ENCODE measurements at regions not wholly inside any gene's neighbourhood (a gene's known extent, or its start where the extent isn't known, plus 50 kb on each side); places are given as distances from the start of the nearest gene placed in this dataset.

- DNase-seq (ENCODE audit: insufficient read length) (no peak), FAIRE-seq (no peak)
- no peak for TF ChIP-seq TAF1 (IDR thresholded peaks at IDR 0.05; ENCODE audit: borderline replicate concordance, low read depth, low read length)
- no peak for TF ChIP-seq POLR2AphosphoS5 (IDR thresholded peaks at IDR 0.05; ENCODE audit: low read depth, low read length)
- no peak for TF ChIP-seq POLR2A (IDR thresholded peaks at IDR 0.05; ENCODE audit: low read depth, low read length)
Measured at GRCh38 chr1:244953901-244954300, 89.6 kb upstream of the HNRNPU start.

DNA sequence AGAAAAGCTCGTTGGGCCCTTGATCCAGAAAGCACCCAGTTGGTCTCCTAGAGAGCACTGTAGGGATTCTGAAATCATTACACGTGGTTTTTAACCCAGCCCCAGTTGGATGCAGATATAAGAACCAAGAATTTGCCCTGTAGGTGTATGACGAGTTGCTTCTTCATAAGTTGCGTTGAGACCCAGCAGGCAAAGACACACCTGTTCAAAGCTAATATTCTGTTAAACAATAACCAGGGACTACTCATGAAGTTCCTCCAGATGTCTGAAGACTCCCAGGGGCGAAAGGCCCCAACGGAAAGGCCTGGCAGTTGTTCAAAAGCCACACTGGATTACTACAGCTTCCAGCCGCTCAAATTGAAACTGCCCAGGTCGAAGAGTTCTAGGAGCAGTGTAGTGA, 88.6 kb upstream of the HNRNPU start:
- FAIRE-seq (no peak), DNase-seq (ENCODE audit: insufficient read length) (no peak)
- TF ChIP-seq POLR2AphosphoS5 (IDR thresholded peaks at IDR 0.05; ENCODE audit: low read depth, low read length) = no peak
- no peak for TF ChIP-seq TAF1 (IDR thresholded peaks at IDR 0.05; ENCODE audit: borderline replicate concordance, low read depth, low read length)
- TF ChIP-seq POLR2A (IDR thresholded peaks at IDR 0.05; ENCODE audit: low read depth, low read length) = no peak

GRCh38 chr1:244952280-244952933, 88.1 kb upstream of the HNRNPU start:
- no peak for DNase-seq (ENCODE audit: insufficient read length)
- TF ChIP-seq POLR2AphosphoS5 (IDR thresholded peaks at IDR 0.05; ENCODE audit: low read depth, low read length) (no peak), POLR2A (IDR thresholded peaks at IDR 0.05; ENCODE audit: low read depth, low read length) (no peak), TAF1 (IDR thresholded peaks at IDR 0.05; ENCODE audit: borderline replicate concordance, low read depth, low read length) (no peak)
- no peak for FAIRE-seq

DNA sequence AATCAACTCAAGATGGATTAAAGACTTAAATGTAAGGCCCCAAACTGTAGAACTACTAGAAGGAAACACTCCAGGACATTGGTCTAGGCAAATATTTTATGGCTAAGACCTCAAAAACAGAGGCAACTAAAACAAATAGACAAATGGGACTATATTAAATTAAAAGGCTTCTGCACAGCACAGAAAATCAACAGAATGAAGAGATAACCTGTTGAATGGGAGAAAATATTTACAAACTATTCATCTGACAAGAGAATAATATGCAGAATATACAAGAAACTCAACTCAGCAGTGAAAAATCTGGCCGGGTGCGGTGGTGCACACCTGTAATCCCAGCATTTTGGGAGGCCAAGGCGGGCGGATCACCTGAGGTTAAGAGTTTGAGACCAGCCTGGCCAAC, 84.1 kb upstream of the HNRNPU start:
- no peak for FAIRE-seq
- no peak for TF ChIP-seq TAF1 (IDR thresholded peaks at IDR 0.05; ENCODE audit: borderline replicate concordance, low read depth, low read length)
- no peak for TF ChIP-seq POLR2AphosphoS5 (IDR thresholded peaks at IDR 0.05; ENCODE audit: low read depth, low read length)
- TF ChIP-seq POLR2A (IDR thresholded peaks at IDR 0.05; ENCODE audit: low read depth, low read length) = no peak

DNA sequence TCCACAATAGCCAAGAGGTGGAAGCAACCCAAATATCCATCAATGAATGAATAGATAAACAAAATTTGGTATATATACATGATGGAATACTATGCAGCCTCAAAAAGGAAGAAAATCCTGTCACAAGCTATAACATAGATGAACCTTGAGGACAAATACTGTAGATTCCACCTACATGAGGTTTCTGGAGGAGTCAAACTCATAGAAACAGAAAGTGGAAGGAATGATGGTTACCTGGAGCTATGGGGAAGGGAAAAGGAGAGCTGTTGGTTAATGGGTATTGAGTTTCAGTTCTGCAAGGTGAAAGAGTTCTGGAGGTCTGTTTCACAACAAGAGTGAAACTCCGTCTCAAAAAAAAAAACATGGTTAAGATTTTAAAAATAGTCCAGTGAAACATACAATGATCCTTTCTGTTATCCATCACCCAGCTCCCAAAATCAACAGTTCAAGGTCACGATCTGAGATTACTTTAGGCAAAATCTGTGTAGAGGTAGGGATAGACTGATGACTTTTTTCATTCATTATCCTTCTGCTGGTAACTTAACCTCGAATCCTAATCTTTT, 80.8 kb upstream of the HNRNPU start:
- no peak for TF ChIP-seq POLR2AphosphoS5 (IDR thresholded peaks at IDR 0.05; ENCODE audit: low read depth, low read length)
- no peak for TF ChIP-seq TAF1 (IDR thresholded peaks at IDR 0.05; ENCODE audit: borderline replicate concordance, low read depth, low read length)
- no peak for TF ChIP-seq POLR2A (IDR thresholded peaks at IDR 0.05; ENCODE audit: low read depth, low read length)
- DNase-seq (ENCODE audit: insufficient read length) (peak; percentile 20), FAIRE-seq (peak; percentile 80)

More for the DNA sequence above, 84.1 kb upstream of the HNRNPU start:
- DNase-seq (ENCODE audit: insufficient read length) = no peak

DNA sequence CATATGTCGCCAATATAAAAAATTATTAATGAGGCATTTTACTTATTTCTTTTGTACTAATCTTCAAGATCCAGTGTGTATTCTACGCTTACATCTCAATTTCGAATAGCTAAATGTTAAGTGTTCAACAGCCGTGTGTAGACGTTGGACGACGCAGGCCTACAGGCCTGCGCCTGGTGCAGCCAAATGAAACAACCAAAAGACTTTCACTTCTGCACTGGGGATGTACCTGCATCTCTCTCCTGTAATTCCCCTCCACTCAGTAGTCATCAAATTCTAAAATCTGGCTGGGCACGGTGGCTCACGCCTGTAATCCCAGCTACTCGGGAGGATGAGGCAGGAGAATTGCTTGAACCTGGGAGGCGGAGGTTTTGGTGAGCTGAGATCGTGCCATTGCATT, 76.8 kb upstream of the HNRNPU start:
- peak; percentile 90 for FAIRE-seq

DNA sequence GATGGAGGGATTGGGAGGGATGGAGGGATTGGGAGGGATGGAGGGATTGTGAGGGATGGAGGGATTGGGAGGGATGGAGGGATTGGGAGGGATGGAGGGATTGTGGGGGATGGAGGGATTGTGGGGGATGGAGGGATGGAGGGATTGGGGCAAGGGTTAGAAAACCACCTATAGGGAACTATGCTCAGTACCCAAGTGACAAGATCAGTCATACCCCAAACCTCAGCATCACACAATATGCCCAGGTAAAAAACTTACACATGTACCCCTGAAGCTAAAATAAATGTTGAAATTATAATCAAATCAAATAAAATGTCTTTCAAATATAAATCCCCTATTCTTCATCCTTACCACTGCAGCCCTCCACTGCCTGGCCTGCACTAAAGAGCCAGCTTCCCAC, 72.8 kb upstream of the HNRNPU start:
- no peak for DNase-seq (ENCODE audit: insufficient read length)
- FAIRE-seq = no peak
- TF ChIP-seq TAF1 (IDR thresholded peaks at IDR 0.05; ENCODE audit: borderline replicate concordance, low read depth, low read length) = no peak
- no peak for TF ChIP-seq POLR2A (IDR thresholded peaks at IDR 0.05; ENCODE audit: low read depth, low read length)
- no peak for TF ChIP-seq POLR2AphosphoS5 (IDR thresholded peaks at IDR 0.05; ENCODE audit: low read depth, low read length)

More for the DNA sequence above, 76.8 kb upstream of the HNRNPU start:
- TF ChIP-seq POLR2A (IDR thresholded peaks at IDR 0.05; ENCODE audit: low read depth, low read length) (peak; percentile 21; the same call in 1 of the 2 replicates), POLR2AphosphoS5 (IDR thresholded peaks at IDR 0.05; ENCODE audit: low read depth, low read length) (no peak), TAF1 (IDR thresholded peaks at IDR 0.05; ENCODE audit: borderline replicate concordance, low read depth, low read length) (no peak)
- DNase-seq (ENCODE audit: insufficient read length) = no peak

GRCh38 chr1:244920911-244921761, 56.8 kb upstream of the HNRNPU start:
- DNase-seq (ENCODE audit: insufficient read length) (no peak), FAIRE-seq (peak; percentile 74)
- TF ChIP-seq POLR2AphosphoS5 (IDR thresholded peaks at IDR 0.05; ENCODE audit: low read depth, low read length) = 0 out of 2 replicates have a peak, but pooled peaks have one; percentile 38
- TF ChIP-seq POLR2A (IDR thresholded peaks at IDR 0.05; ENCODE audit: low read depth, low read length) = 0 out of 2 replicates have a peak, but pooled peaks have one; percentile 32
- no peak for TF ChIP-seq TAF1 (IDR thresholded peaks at IDR 0.05; ENCODE audit: borderline replicate concordance, low read depth, low read length)

DNA sequence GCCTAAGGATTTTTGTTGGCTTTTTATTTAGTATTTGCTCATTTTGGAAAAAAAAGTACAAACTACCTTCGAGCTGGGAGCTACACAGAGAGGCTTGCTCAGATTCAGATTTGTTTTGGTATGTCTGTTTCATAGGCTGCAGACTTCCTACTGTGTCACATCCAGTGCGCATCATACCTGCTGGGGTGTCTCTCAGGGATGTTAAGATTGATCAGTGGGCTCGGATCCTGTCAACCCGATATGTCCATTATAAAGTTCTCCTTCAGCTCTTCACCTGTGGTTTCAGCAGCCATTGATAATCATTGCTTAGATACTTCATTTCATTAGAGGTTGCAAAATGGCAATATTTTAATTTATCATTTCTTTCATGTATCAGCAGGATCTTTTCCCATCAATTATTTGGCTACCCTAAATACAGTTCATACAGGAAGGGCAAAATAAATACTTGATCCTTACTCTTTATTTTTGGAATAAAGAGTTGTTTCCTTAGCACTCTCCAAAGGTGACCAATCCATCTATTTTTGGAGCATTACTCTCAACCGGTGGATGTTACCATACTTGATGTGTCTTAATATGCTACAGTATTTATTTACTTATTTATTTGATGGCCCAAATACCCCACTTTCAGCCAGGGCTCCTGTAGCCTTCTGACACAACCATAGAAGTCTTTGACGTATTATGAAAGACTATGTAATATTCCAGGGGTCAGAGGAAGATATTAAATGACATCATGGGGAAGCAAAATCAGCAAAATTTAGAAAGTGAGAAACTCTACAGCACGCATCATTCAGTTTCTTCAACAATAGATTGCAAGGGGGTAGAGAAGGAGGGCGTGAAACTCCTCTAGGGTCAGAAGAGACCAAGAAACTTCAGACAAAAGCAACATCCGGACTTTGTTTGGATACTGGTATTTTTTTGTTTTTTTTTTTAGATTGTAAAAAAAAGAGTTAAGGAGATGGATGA, 55.3 kb upstream of the HNRNPU start:
- TF ChIP-seq POLR2AphosphoS5 (IDR thresholded peaks at IDR 0.05; ENCODE audit: low read depth, low read length) (no peak), TAF1 (IDR thresholded peaks at IDR 0.05; ENCODE audit: borderline replicate concordance, low read depth, low read length) (no peak), POLR2A (IDR thresholded peaks at IDR 0.05; ENCODE audit: low read depth, low read length) (no peak)
- no peak for DNase-seq (ENCODE audit: insufficient read length)
- peak; percentile 58 for FAIRE-seq

DNA sequence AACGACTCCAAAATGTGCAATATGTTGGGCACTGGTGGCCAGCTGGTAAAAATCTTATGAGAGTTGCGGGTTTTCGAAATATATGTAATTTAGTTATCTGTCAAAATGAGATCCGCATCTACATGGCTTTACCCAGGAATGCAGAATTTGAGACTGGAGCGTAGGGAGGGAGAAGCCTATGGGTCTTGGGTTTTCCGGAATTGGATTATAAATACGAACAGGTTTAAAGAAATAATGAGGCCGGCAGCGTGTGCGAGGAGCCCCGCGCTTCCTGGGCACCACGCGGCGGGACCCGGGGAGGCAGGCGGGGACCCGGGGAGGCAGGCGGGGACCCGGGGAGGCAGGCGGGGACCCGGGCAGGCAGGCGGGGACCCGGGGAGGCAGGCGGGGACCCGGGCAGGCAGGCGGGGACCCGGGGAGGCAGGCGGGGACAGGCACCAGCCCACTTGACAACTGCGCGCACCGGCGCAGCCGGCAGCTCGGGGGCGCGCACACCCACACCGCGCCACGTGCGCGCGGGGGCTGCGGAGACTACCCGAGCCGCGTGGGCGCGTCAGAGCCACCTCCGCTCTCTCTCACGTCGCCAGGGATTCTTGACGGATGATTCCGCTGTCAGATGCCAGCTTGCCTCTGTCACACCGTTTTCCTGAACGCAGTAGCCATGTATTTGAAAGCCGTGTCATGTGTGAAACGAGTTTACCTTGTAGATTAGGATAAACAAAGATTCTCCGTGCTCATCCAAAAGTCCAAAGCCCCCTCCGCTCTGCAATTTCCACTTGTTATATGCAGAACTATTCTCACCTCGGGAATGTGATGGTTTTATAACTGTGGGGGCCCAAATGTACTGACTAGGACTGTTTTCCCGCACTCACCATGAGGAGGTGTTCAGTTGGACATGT, 54.3 kb upstream of the HNRNPU start:
- TF ChIP-seq TAF1 (IDR thresholded peaks at IDR 0.05; ENCODE audit: borderline replicate concordance, low read depth, low read length) (no peak), POLR2A (IDR thresholded peaks at IDR 0.05; ENCODE audit: low read depth, low read length) (peak; percentile 68; the same call in 1 of the 2 replicates), POLR2AphosphoS5 (IDR thresholded peaks at IDR 0.05; ENCODE audit: low read depth, low read length) (peak; percentile 44; the same call in 1 of the 2 replicates)
- peak; percentile 92 for FAIRE-seq
- DNase-seq (ENCODE audit: insufficient read length) = peak; percentile 54
